Erythroblast (primary cell): ENCODE measurements at regions not wholly inside any gene's neighbourhood (a gene's known extent, or its start where the extent isn't known, plus 50 kb on each side); places are given as distances from the start of the nearest gene placed in this dataset.

ENCODE experiments used
- GATA1 ChIP-seq: IDR thresholded peaks from 2 replicates; pipeline ENCODE4 v1.6.1; 2011; ENCODE audit warnings: low read depth, mild to moderate bottlenecking, control low read depth, low read length, moderate library complexity
- POLR2A ChIP-seq: IDR thresholded peaks from 2 replicates; pipeline ENCODE4 v1.6.1; 2011; ENCODE audit warnings: mild to moderate bottlenecking, low read length

- TF ChIP-seq POLR2A (no peak), GATA1 (no peak)
Observed at GRCh38 chr16:64147941-64148340, 973.9 kb downstream of the CDH11 start.
